GM03348 (cell line): ENCODE measurements at regions not wholly inside any gene's neighbourhood (a gene's known extent, or its start where the extent isn't known, plus 50 kb on each side); places are given as distances from the start of the nearest gene placed in this dataset.
"Not testable (repeated sequence)": the region's sequence is repeated elsewhere in the genome, so short reads cannot be mapped to it uniquely, and the experiment has no call there.

ENCODE experiments used
- DNase-seq: peaks from one replicate; pipeline ENCODE4 v3.0.0; 2012; ENCODE audit warnings: low spot score

- no peak for DNase-seq
These were observed 54.4 kb upstream of the GRIP1 start for GRCh38 chr12:66733321-66733720.

- no peak for DNase-seq
These were observed 55.0 kb upstream of the GRIP1 start for GRCh38 chr12:66733839-66734238.

- DNase-seq = no peak
These were observed 56.4 kb upstream of the GRIP1 start for GRCh38 chr12:66735275-66735674.

- DNase-seq = no peak
These were observed 58.1 kb upstream of the GRIP1 start for GRCh38 chr12:66736931-66737330.

GRCh38 chr12:66739266-66739665 lies 60.4 kb upstream of the GRIP1 start:
- DNase-seq = no peak

GRCh38 chr12:66739940-66740651 lies 61.2 kb upstream of the GRIP1 start:
- no peak for DNase-seq

GRCh38 chr12:66740732-66741131 lies 61.9 kb upstream of the GRIP1 start:
- no peak for DNase-seq

- no peak for DNase-seq
These were observed 63.0 kb upstream of the GRIP1 start for GRCh38 chr12:66741919-66742318.

GRCh38 chr12:66742508-66743367 lies 63.9 kb upstream of the GRIP1 start:
- DNase-seq = no peak

GRCh38 chr12:66744461-66744860 lies 65.6 kb upstream of the GRIP1 start:
- no peak for DNase-seq

- DNase-seq = no peak
These were observed 66.1 kb upstream of the GRIP1 start for GRCh38 chr12:66744956-66745383.

GRCh38 chr12:66746489-66747201 lies 67.8 kb upstream of the GRIP1 start:
- DNase-seq = no peak

- no peak for DNase-seq
These were observed 72.7 kb upstream of the GRIP1 start for GRCh38 chr12:66751432-66752113.

- DNase-seq = no peak
These were observed 74.9 kb upstream of the GRIP1 start for GRCh38 chr12:66753810-66754209.

GRCh38 chr12:66755727-66756395 lies 77.0 kb upstream of the GRIP1 start:
- no peak for DNase-seq

GRCh38 chr12:66756631-66757030 lies 77.8 kb upstream of the GRIP1 start:
- DNase-seq = no peak

- not testable (repeated sequence) for DNase-seq
These were observed 81.2 kb upstream of the GRIP1 start for GRCh38 chr12:66760122-66760521.

GRCh38 chr12:66763467-66763866 lies 84.6 kb upstream of the GRIP1 start:
- no peak for DNase-seq

GRCh38 chr12:66765204-66765603 lies 86.3 kb upstream of the GRIP1 start:
- DNase-seq = no peak

- DNase-seq = no peak
These were observed 88.7 kb upstream of the GRIP1 start for GRCh38 chr12:66767536-66767935.

- no peak for DNase-seq
These were observed 89.4 kb upstream of the GRIP1 start for GRCh38 chr12:66768293-66768692.

- no peak for DNase-seq
These were observed 96.1 kb upstream of the GRIP1 start for GRCh38 chr12:66774929-66775328.
